ENCODE measurements at regions not wholly inside any gene's neighbourhood (a gene's known extent, or its start where the extent isn't known, plus 50 kb on each side); places are given as distances from the start of the nearest gene placed in this dataset.

- DNase-seq (ENCODE audit: low spot score) = no peak
Observed at GRCh38 chr7:25812086-25812850, 339.7 kb upstream of the NFE2L3 start.

- no peak for DNase-seq (ENCODE audit: low spot score)
Observed at GRCh38 chr7:25813381-25813780, 338.6 kb upstream of the NFE2L3 start.

- DNase-seq (ENCODE audit: low spot score) = no peak
Observed at GRCh38 chr7:25815711-25816110, 336.3 kb upstream of the NFE2L3 start.

GRCh38 chr7:25820432-25821040, 331.5 kb upstream of the NFE2L3 start:
- no peak for DNase-seq (ENCODE audit: low spot score)

GRCh38 chr7:25821225-25821624, 330.8 kb upstream of the NFE2L3 start:
- DNase-seq (ENCODE audit: low spot score) = no peak

GRCh38 chr7:25822823-25823222, 329.2 kb upstream of the NFE2L3 start:
- no peak for DNase-seq (ENCODE audit: low spot score)

GRCh38 chr7:25823571-25823970, 328.4 kb upstream of the NFE2L3 start:
- no peak for DNase-seq (ENCODE audit: low spot score)

GRCh38 chr7:25828468-25828867, 323.5 kb upstream of the NFE2L3 start:
- DNase-seq (ENCODE audit: low spot score) = no peak

GRCh38 chr7:25829663-25830062, 322.3 kb upstream of the NFE2L3 start:
- no peak for DNase-seq (ENCODE audit: low spot score)

- DNase-seq (ENCODE audit: low spot score) = no peak
Observed at GRCh38 chr7:25830215-25830614, 321.8 kb upstream of the NFE2L3 start.

GRCh38 chr7:25831062-25831691, 320.8 kb upstream of the NFE2L3 start:
- DNase-seq (ENCODE audit: low spot score) = no peak

GRCh38 chr7:25831831-25832411, 320.1 kb upstream of the NFE2L3 start:
- DNase-seq (ENCODE audit: low spot score) = no peak

GRCh38 chr7:25832456-25832855, 319.5 kb upstream of the NFE2L3 start:
- DNase-seq (ENCODE audit: low spot score) = no peak

- no peak for DNase-seq (ENCODE audit: low spot score)
Observed at GRCh38 chr7:25832929-25833328, 319.1 kb upstream of the NFE2L3 start.

- DNase-seq (ENCODE audit: low spot score) = no peak
Observed at GRCh38 chr7:25834050-25834449, 317.9 kb upstream of the NFE2L3 start.

- no peak for DNase-seq (ENCODE audit: low spot score)
Observed at GRCh38 chr7:25835197-25835596, 316.8 kb upstream of the NFE2L3 start.

- no peak for DNase-seq (ENCODE audit: low spot score)
Observed at GRCh38 chr7:25839084-25839769, 312.8 kb upstream of the NFE2L3 start.

GRCh38 chr7:25840209-25840792, 311.7 kb upstream of the NFE2L3 start:
- no peak for DNase-seq (ENCODE audit: low spot score)

- no peak for DNase-seq (ENCODE audit: low spot score)
Observed at GRCh38 chr7:25841575-25841974, 310.4 kb upstream of the NFE2L3 start.

GRCh38 chr7:25842201-25842733, 309.7 kb upstream of the NFE2L3 start:
- DNase-seq (ENCODE audit: low spot score) = no peak

- no peak for DNase-seq (ENCODE audit: low spot score)
Observed at GRCh38 chr7:25843467-25843866, 308.5 kb upstream of the NFE2L3 start.

All from CD4-positive, alpha-beta T cell treated with Interleukin-6 at 100 ng/mL for 8 hours (primary cell).